BE2C (cell line): ENCODE measurements at regions not wholly inside any gene's neighbourhood (a gene's known extent, or its start where the extent isn't known, plus 50 kb on each side); places are given as distances from the start of the nearest gene placed in this dataset.

Experiments used
- DNase-seq: peaks from one replicate; pipeline ENCODE4 v3.0.0-alpha.2; 2020
- H3K27me3 ChIP-seq: fragments of 250-450 bp; sonication (Bioruptor Pico); 2 replicates; pipeline ENCODE4 v1.5.1; 2020; ENCODE audit warnings: mild to moderate bottlenecking
- H3K36me3 ChIP-seq: fragments of 250-450 bp; sonication (Bioruptor Pico); 2 replicates; pipeline ENCODE4 v1.5.1; 2020; ENCODE audit warnings: mild to moderate bottlenecking
- H3K4me1 ChIP-seq: fragments of 250-450 bp; sonication (Bioruptor Pico); 2 replicates; pipeline ENCODE4 v1.5.1; 2020
- H3K4me3 ChIP-seq: 2 replicates; pipeline ENCODE4 v1.5.1; 2011; ENCODE audit warnings: low read depth, low read length
- H3K9me3 ChIP-seq: fragments of 250-450 bp; sonication (Bioruptor Pico); 2 replicates; pipeline ENCODE4 v1.5.1; 2020
- CTCF ChIP-seq: IDR thresholded peaks from 2 replicates; pipeline ENCODE4 v1.5.1; 2012; ENCODE audit warnings: mild to moderate bottlenecking, low read depth, low read length

- H3K36me3 ChIP-seq = no peaks in the 10 kb centered on the region
- no peaks in the 10 kb centered on the region for H3K27me3 ChIP-seq
- H3K4me3 ChIP-seq = no peak overlapping the region
- DNase-seq = no peak
- TF ChIP-seq CTCF = no peak
- no peaks in the 10 kb centered on the region for H3K4me1 ChIP-seq
- H3K9me3 ChIP-seq = no peaks in the 10 kb centered on the region
Observed at GRCh38 chr2:208642125-208642779, 235.7 kb downstream of the PTH2R start.

- DNase-seq = no peak
- Histone ChIP-seq H3K9me3 (no peaks in the 10 kb centered on the region), H3K27me3 (no peaks in the 10 kb centered on the region), H3K4me1 (no peaks in the 10 kb centered on the region), H3K36me3 (no peaks in the 10 kb centered on the region), H3K4me3 (no peak overlapping the region)
- TF ChIP-seq CTCF = no peak
Observed at GRCh38 chr2:208643145-208643544, 236.6 kb downstream of the PTH2R start.

DNA sequence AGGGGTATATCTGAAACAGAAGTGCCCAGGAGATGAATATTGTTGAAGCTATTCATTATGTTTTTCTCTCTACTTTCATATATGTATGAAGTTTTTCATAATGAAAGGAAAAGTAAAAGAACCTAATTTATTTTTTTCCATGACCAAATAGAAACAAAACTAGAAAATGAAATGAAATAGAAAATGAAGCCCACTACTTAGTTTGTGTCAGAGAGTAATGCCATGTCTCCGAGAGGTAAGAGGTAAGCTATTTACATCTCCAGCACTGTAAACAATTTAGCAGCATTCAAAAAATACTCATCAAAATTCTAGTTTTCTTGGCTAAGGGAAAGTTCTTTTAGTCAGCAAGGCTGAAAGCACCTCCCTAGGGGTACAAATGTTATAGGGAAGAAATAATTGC lies 238.6 kb downstream of the PTH2R start:
- H3K4me1 ChIP-seq = no peaks in the 10 kb centered on the region
- no peak for TF ChIP-seq CTCF
- no peaks in the 10 kb centered on the region for H3K36me3 ChIP-seq
- no peak overlapping the region for H3K4me3 ChIP-seq
- no peaks in the 10 kb centered on the region for H3K9me3 ChIP-seq
- H3K27me3 ChIP-seq = no peaks in the 10 kb centered on the region
- DNase-seq = no peak

- no peak for TF ChIP-seq CTCF
- no peaks in the 10 kb centered on the region for H3K4me1 ChIP-seq
Observed at GRCh38 chr2:208648368-208648767, 241.8 kb downstream of the PTH2R start.

GRCh38 chr2:208653383-208653782 lies 246.8 kb downstream of the PTH2R start:
- H3K4me1 ChIP-seq = no peaks in the 10 kb centered on the region
- no peaks in the 10 kb centered on the region for H3K27me3 ChIP-seq
- TF ChIP-seq CTCF = no peak
- DNase-seq = no peak
- H3K9me3 ChIP-seq = no peaks in the 10 kb centered on the region
- no peaks in the 10 kb centered on the region for H3K36me3 ChIP-seq
- no peak overlapping the region for H3K4me3 ChIP-seq

More at GRCh38 chr2:208648368-208648767, 241.8 kb downstream of the PTH2R start:
- Histone ChIP-seq H3K36me3 (no peaks in the 10 kb centered on the region), H3K9me3 (no peaks in the 10 kb centered on the region), H3K4me3 (no peak overlapping the region), H3K27me3 (no peaks in the 10 kb centered on the region)
- no peak for DNase-seq

GRCh38 chr2:208654056-208654455 lies 247.5 kb downstream of the PTH2R start:
- Histone ChIP-seq H3K4me1 (no peaks in the 10 kb centered on the region), H3K9me3 (no peaks in the 10 kb centered on the region), H3K27me3 (no peaks in the 10 kb centered on the region), H3K36me3 (no peaks in the 10 kb centered on the region), H3K4me3 (no peak overlapping the region)
- no peak for TF ChIP-seq CTCF
- DNase-seq = no peak
